Panc1 (cell line): ENCODE measurements at regions not wholly inside any gene's neighbourhood (a gene's known extent, or its start where the extent isn't known, plus 50 kb on each side); places are given as distances from the start of the nearest gene placed in this dataset.
A peak's percentile ranks its signal among the peaks of the same experiment; 100 is the strongest.

Experiments used
- ATAC-seq: fragments of 200-7000 bp; cut with Tn5 transposase; 2 replicates; pipeline ENCODE4 v1.9.1; 2020; ENCODE audit warnings: mild to moderate bottlenecking, moderate library complexity
- BruUV-seq: library from RNA; stranded (reverse); fragments of 400-500 nt; replicated peaks from 2 replicates; lab custom pipeline; 2021; lab: Mats Ljungman, UMichigan
- CTCF ChIA-PET: fragments of 300-600 bp; sonication (Branson Sonifier 250); formaldehyde crosslinking; loops from one replicate; lab custom pipeline; 2022; ENCODE audit warnings: antibody characterized with exemption; lab: Charles Lee
- POLR2A ChIA-PET: fragments of 300-600 bp; sonication (Branson Sonifier 250); formaldehyde crosslinking; loops from one replicate; lab custom pipeline; 2022; ENCODE audit warnings: antibody characterized with exemption; lab: Charles Lee
- DNase-seq: peaks from one replicate; pipeline ENCODE4 v3.0.0-alpha.2; 2010; ENCODE audit warnings: low read depth, low spot score
- H3K27ac ChIP-seq: 2 replicates; pipeline ENCODE4 v1.5.1; 2011; ENCODE audit warnings: mild to moderate bottlenecking, low read length, inconsistent platforms
- H3K27me3 ChIP-seq: fragments of 200-500 bp; sonication (Bioruptor generic); 2 replicates; pipeline ENCODE4 v1.6.0; 2014; ENCODE audit warnings: low read length, inconsistent platforms; ENCODE audit not compliant: control insufficient read depth, insufficient read depth
- H3K36me3 ChIP-seq: fragments of 200-500 bp; sonication (Bioruptor generic); 2 replicates; pipeline ENCODE4 v1.5.1; 2014; ENCODE audit warnings: inconsistent platforms, mild to moderate bottlenecking, low read length, moderate library complexity; ENCODE audit not compliant: control insufficient read depth, insufficient read depth
- H3K4me1 ChIP-seq: 2 replicates; pipeline ENCODE4 v1.5.1; 2011; ENCODE audit warnings: inconsistent platforms, mild to moderate bottlenecking, low read length, moderate library complexity; ENCODE audit not compliant: control insufficient read depth, insufficient read depth
- H3K4me3 ChIP-seq, 2 experiments: 2 replicates each; pipeline ENCODE4 v1.5.1; 2011 to 2012; ENCODE audit warnings: low read depth in 2 of 2, low read length in 2 of 2, mild to moderate bottlenecking in 2 of 2, inconsistent platforms in 1 of 2, moderate library complexity in 1 of 2
- H3K9me3 ChIP-seq: fragments of 200-500 bp; sonication (Bioruptor generic); 2 replicates; pipeline ENCODE4 v1.5.1; 2014; ENCODE audit warnings: low read depth, mild to moderate bottlenecking, inconsistent platforms, low read length, moderate library complexity; ENCODE audit not compliant: control insufficient read depth, insufficient read depth
- POLR2AphosphoS5 ChIP-seq: IDR thresholded peaks from 2 replicates; pipeline ENCODE4 v1.6.1; 2012; ENCODE audit warnings: mild to moderate bottlenecking, low read depth, low read length, moderate library complexity
- REST ChIP-seq, 2 experiments: IDR thresholded peaks; 2 replicates each; pipeline ENCODE4 v1.6.1; 2011 to 2012; ENCODE audit warnings: low read depth in 2 of 2, control low read depth in 1 of 2, low read length in 1 of 2, mild to moderate bottlenecking in 1 of 2, moderate library complexity in 1 of 2; ENCODE audit not compliant: insufficient read depth in 1 of 2
- SIN3A ChIP-seq: IDR thresholded peaks from 2 replicates; pipeline ENCODE4 v1.6.1; 2012; ENCODE audit warnings: low read depth, mild to moderate bottlenecking, low read length, moderate library complexity, borderline replicate concordance; ENCODE audit not compliant: insufficient read depth
- TCF7L2 ChIP-seq: IDR thresholded peaks from 2 replicates; pipeline ENCODE4 v1.6.1; 2011; ENCODE audit warnings: mild to moderate bottlenecking, low read depth, low read length, inconsistent platforms
- in situ Hi-C: cut with HindIII; loops from 2 replicates; pipeline ENCODE4 v1.10.0; 2016; ENCODE audit warnings: low sequenced_read_pairs, low pct_unique_long_range_greater_than_20kb
- intact Hi-C: fragments of 100-400 bp; cut with micrococcal nuclease; formaldehyde crosslinking; loops from one replicate; pipeline ENCODE4 v1.10.0; 2022; ENCODE audit not compliant: unreplicated experiment
- TF ChIP-seq, protein P1 (sequence below): fragments of 450-650 bp; IDR thresholded peaks from 2 replicates; pipeline ENCODE4 v1.5.1; 2017; ENCODE audit warnings: mild to moderate bottlenecking

GRCh38 chr1:221541296-221541695, 200.6 kb downstream of the DUSP10 start:
- H3K27me3 ChIP-seq = no peaks in the 10 kb centered on the region

GRCh38 chr1:221543529-221544120, 198.3 kb downstream of the DUSP10 start:
- no TSS peak for BruUV-seq
- no peak for ATAC-seq
- intact Hi-C loops = no loop called here
- Histone ChIP-seq H3K27me3 (no peaks in the 10 kb centered on the region), H3K4me1 (no peaks in the 10 kb centered on the region), H3K36me3 (no peaks in the 10 kb centered on the region), H3K9me3 (no peaks in the 10 kb centered on the region), H3K27ac (no peak overlapping the region), H3K4me3 (no peak overlapping the region)
- TF ChIP-seq REST (IDR thresholded peaks at IDR 0.05; ENCODE audit: insufficient read depth in 1 of 2, low read depth in 2 of 2, low read length in 1 of 2) = no peak
- TF ChIP-seq, protein P1, sequence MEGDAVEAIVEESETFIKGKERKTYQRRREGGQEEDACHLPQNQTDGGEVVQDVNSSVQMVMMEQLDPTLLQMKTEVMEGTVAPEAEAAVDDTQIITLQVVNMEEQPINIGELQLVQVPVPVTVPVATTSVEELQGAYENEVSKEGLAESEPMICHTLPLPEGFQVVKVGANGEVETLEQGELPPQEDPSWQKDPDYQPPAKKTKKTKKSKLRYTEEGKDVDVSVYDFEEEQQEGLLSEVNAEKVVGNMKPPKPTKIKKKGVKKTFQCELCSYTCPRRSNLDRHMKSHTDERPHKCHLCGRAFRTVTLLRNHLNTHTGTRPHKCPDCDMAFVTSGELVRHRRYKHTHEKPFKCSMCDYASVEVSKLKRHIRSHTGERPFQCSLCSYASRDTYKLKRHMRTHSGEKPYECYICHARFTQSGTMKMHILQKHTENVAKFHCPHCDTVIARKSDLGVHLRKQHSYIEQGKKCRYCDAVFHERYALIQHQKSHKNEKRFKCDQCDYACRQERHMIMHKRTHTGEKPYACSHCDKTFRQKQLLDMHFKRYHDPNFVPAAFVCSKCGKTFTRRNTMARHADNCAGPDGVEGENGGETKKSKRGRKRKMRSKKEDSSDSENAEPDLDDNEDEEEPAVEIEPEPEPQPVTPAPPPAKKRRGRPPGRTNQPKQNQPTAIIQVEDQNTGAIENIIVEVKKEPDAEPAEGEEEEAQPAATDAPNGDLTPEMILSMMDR = peak; percentile 31
- in situ Hi-C loops = no loop called here
- CTCF ChIA-PET = no interaction called here
- no peak for DNase-seq
- POLR2A ChIA-PET = no interaction called here

More at GRCh38 chr1:221541296-221541695, 200.6 kb downstream of the DUSP10 start:
- BruUV-seq = no TSS peak
- Histone ChIP-seq H3K27ac (no peak overlapping the region), H3K36me3 (no peaks in the 10 kb centered on the region), H3K4me3 (no peak overlapping the region), H3K9me3 (no peaks in the 10 kb centered on the region), H3K4me1 (no peaks in the 10 kb centered on the region)
- DNase-seq = no peak
- in situ Hi-C loops = no loop called here
- TF ChIP-seq TCF7L2 (no peak), SIN3A (no peak), POLR2AphosphoS5 (no peak), REST (IDR thresholded peaks at IDR 0.05; ENCODE audit: insufficient read depth in 1 of 2, low read depth in 2 of 2, low read length in 1 of 2) (no peak)
- TF ChIP-seq, protein P1 = no peak
- no peak for ATAC-seq
- ChIA-PET CTCF (no interaction called here), POLR2A (no interaction called here)
- intact Hi-C loops = no loop called here
